ENCODE measurements at regions not wholly inside any gene's neighbourhood (a gene's known extent, or its start where the extent isn't known, plus 50 kb on each side); places are given as distances from the start of the nearest gene placed in this dataset.

DNA sequence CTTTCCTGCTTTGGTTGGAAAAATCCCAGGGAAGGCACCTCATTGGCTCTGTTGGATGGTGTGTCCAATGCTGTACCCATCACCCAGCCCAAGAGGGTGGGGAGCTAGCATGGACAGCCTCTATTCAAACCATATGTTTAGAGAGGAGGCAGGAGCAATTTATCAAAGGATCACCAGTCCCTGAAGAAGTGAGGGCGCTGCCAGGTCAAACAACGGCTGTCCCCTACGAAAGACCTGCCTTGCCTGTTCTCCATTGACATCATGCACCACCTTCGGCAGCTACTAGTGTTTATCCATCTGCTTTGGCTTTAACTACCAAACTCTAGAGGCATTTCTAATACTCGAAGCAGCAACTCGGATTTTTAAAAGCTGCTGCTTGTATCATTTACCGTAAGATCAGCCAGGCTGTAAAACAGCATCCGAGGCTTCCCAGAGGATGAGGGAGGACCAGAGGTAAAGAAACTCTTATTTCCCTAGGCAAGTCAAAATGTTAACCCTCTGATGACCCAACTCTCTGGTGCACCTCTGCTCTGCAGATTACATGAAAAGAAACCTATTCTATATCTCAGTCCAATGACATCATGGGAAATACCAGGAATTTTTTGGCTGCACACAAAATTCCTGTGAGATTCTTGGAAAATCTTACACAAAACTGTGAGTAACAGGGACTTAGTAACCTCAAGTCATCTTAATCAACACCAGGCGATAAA lies 720.9 kb upstream of the TBX3 start:
- TF ChIP-seq, protein P1, sequence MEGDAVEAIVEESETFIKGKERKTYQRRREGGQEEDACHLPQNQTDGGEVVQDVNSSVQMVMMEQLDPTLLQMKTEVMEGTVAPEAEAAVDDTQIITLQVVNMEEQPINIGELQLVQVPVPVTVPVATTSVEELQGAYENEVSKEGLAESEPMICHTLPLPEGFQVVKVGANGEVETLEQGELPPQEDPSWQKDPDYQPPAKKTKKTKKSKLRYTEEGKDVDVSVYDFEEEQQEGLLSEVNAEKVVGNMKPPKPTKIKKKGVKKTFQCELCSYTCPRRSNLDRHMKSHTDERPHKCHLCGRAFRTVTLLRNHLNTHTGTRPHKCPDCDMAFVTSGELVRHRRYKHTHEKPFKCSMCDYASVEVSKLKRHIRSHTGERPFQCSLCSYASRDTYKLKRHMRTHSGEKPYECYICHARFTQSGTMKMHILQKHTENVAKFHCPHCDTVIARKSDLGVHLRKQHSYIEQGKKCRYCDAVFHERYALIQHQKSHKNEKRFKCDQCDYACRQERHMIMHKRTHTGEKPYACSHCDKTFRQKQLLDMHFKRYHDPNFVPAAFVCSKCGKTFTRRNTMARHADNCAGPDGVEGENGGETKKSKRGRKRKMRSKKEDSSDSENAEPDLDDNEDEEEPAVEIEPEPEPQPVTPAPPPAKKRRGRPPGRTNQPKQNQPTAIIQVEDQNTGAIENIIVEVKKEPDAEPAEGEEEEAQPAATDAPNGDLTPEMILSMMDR (IDR thresholded peaks at IDR 0.05; ENCODE audit: low read depth, low read length): no peak
- peak; percentile 81 to 83 for DNase-seq (ENCODE audit: low read depth in 2 of 2)
- H3K4me3 ChIP-seq (replicated peaks in 1 of 2; ENCODE audit: low read depth in 2 of 2, low read length in 2 of 2): no peak overlapping the region

DNA sequence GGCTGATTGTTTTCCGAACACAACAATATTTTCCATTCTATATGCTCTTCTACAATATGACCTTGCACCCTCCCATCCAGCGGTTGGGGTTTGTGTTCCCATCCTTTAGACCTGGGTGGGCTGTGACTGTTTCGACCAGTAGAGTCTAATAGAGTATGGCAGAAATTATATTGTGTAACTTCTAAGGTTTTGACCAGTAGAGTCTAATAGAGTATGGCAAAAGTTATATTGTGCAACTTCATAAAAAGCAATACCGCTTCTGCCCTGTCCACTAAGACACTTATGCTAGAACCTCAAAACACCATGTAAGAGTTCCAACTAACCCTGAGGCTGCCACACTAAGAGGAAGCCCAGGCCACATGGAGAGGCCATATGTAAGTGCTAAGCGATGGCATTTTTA lies 719.7 kb upstream of the TBX3 start:
- TF ChIP-seq, protein P1 (IDR thresholded peaks at IDR 0.05; ENCODE audit: low read depth, low read length): no peak
- H3K4me3 ChIP-seq (replicated peaks in 1 of 2; ENCODE audit: low read depth in 2 of 2, low read length in 2 of 2): no peak overlapping the region
- DNase-seq (ENCODE audit: low read depth in 2 of 2): no peak

DNA sequence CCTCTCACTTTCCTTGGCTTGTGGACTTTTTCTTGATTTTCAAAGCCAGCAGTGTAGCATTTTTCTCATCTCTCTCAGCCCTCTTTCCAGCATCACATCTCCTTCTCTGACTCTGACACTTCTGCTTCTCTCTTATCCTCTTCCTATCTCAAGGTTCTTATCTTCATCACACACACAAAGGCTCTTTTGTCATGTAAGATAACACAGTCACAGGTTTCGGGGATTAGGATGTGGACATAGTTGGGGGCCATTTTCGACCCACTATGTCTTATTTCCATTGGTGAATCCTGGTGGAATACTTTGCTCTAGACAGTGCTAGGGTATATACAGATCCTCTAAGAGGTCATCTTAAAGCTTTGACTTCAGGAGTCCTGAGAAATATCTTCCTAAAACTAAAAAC lies 719.3 kb upstream of the TBX3 start:
- no peak for DNase-seq (ENCODE audit: low read depth in 2 of 2)
- TF ChIP-seq, protein P1 (IDR thresholded peaks at IDR 0.05; ENCODE audit: low read depth, low read length): no peak
- no peak overlapping the region for H3K4me3 ChIP-seq (replicated peaks in 1 of 2; ENCODE audit: low read depth in 2 of 2, low read length in 2 of 2)

DNA sequence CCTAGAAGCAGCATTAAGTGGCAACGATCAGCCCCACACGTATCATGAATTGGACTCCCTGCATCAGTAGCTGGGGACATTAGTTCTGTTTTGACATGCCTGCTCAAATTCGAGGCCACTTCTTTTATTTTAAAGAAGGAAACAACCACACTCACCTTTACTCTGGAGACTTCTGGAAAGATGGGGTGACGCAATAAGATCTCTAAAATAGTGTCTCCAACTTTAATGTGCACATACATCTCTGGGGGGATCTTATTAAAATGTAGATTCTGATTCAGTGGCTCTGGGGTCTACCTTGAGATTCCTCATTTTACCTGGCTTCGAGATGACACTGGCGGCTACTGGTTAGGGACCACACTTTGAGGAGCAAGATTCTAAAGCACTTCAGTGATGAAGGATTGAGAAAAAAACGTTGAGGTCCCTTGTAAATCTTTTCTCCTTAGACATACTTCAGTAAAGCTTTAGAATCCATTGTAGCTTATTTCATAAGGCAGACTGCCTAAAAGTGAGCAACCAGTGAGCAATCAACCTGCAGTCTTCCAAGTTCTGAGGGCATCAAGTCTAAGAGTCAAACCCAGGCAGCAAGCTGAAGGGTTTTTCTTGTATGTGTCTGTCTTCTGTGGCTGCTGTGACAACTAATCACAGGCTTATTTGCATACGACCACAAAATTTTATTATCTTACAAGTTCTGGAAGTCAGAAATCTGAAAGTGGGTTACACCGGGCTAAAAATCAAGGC lies 718.6 kb upstream of the TBX3 start:
- H3K4me3 ChIP-seq (replicated peaks in 1 of 2; ENCODE audit: low read depth in 2 of 2, low read length in 2 of 2): no peak overlapping the region
- DNase-seq (ENCODE audit: low read depth in 2 of 2): no peak
- TF ChIP-seq, protein P1 (IDR thresholded peaks at IDR 0.05; ENCODE audit: low read depth, low read length): no peak

DNA sequence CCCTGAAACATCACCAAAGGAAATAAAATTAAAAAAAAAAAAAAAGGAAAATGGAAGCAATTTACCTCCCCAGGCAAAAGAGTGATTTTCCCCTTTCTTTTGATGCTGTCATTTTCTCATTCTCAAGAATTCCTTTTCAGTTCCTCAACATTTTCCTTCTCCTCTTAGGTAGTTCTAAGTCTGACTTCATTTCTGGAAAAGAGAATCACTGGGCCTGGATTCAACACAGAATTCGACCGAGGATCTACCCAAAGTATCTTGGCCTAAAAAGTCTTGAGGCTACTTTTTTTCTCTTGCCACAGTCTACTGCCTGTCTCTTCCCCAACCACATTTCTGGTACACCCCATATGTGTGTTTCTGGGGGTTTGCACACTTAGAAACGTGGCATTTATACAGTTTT lies 717.8 kb upstream of the TBX3 start:
- TF ChIP-seq, protein P1 (IDR thresholded peaks at IDR 0.05; ENCODE audit: low read depth, low read length): no peak
- no peak for DNase-seq (ENCODE audit: low read depth in 2 of 2)
- no peak overlapping the region for H3K4me3 ChIP-seq (replicated peaks in 1 of 2; ENCODE audit: low read depth in 2 of 2, low read length in 2 of 2)

DNA sequence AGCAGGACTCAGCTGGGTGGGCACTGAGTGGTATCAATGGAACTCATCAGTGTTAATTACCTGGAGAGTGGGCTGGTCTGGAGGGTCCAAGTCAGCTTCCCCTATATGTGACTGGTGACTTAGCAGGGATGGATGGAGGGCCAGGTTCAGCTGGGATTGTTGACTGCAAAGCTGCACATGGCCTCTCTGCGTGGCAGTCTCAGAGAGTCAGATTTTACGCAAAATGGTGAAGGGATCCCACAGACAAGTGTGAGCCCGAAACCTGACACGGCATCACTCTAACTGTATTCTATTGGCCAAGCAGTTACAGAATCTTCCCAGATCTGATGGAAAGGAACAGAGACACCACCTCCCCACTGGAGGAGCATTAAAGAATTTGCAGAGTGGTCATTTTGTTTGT lies 716.0 kb upstream of the TBX3 start:
- TF ChIP-seq, protein P1 (IDR thresholded peaks at IDR 0.05; ENCODE audit: low read depth, low read length): no peak
- H3K4me3 ChIP-seq (replicated peaks in 1 of 2; ENCODE audit: low read depth in 2 of 2, low read length in 2 of 2): no peak overlapping the region
- no peak for DNase-seq (ENCODE audit: low read depth in 2 of 2)
